RWPE1 (cell line): ENCODE measurements at regions not wholly inside any gene's neighbourhood (a gene's known extent, or its start where the extent isn't known, plus 50 kb on each side); places are given as distances from the start of the nearest gene placed in this dataset.

Experiments used
- CTCF ChIA-PET: fragments of 350-600 bp; sonication (Branson Sonifier 250); formaldehyde crosslinking; extraction: SDS; loops from one replicate; lab custom pipeline; 2021; lab: Yijun Ruan, JAX
- POLR2A ChIA-PET: fragments of 400-600 bp; formaldehyde crosslinking; extraction: SDS; loops from one replicate; lab custom pipeline; 2020; ENCODE audit warnings: antibody characterized with exemption; ENCODE audit not compliant: low non-redundant PET; lab: Yijun Ruan, JAX
- DNase-seq: peaks from one replicate; pipeline ENCODE4 v3.0.0; 2012; ENCODE audit warnings: low spot score
- H3K27ac ChIP-seq: fragments of 450-650 bp; 2 replicates; pipeline ENCODE4 v1.5.1; 2017
- CTCF ChIP-seq: fragments of 450-650 bp; conservative IDR thresholded peaks from 2 replicates; pipeline ENCODE4 v1.5.1; 2017; ENCODE audit warnings: low read depth, mild to moderate bottlenecking

- DNase-seq: no peak
- H3K27ac ChIP-seq: no peak overlapping the region
- no peak for TF ChIP-seq CTCF
- CTCF ChIA-PET: no interaction called here
- POLR2A ChIA-PET: no interaction called here
These were observed 447.7 kb downstream of the STIM2 start for GRCh38 chr4:27308379-27308778.

- no peak overlapping the region for H3K27ac ChIP-seq
- ChIA-PET POLR2A (no interaction called here), CTCF (no interaction called here)
- DNase-seq: no peak
- no peak for TF ChIP-seq CTCF
These were observed 455.0 kb downstream of the STIM2 start for GRCh38 chr4:27315625-27316024.

- DNase-seq: no peak
- POLR2A ChIA-PET: no interaction called here
- H3K27ac ChIP-seq: no peak overlapping the region
- CTCF ChIA-PET: no interaction called here
- no peak for TF ChIP-seq CTCF
These were observed 455.5 kb downstream of the STIM2 start for GRCh38 chr4:27316176-27316575.

GRCh38 chr4:27318740-27319139 is 458.1 kb downstream of the STIM2 start:
- no peak overlapping the region for H3K27ac ChIP-seq
- ChIA-PET POLR2A (no interaction called here), CTCF (interaction anchor here (0.5 kb wide), 1 partner anchor 42 kb away, joined by 3 read pairs; no protein-coding TSS in a partner anchor)
- peak; percentile 14 for DNase-seq
- no peak for TF ChIP-seq CTCF

- CTCF ChIA-PET: no interaction called here
- H3K27ac ChIP-seq: no peak overlapping the region
- no peak for DNase-seq
- no peak for TF ChIP-seq CTCF
- POLR2A ChIA-PET: no interaction called here
These were observed 466.4 kb downstream of the STIM2 start for GRCh38 chr4:27326991-27327390.

GRCh38 chr4:27327421-27328181 is 467.0 kb downstream of the STIM2 start:
- DNase-seq: no peak
- TF ChIP-seq CTCF: no peak
- ChIA-PET CTCF (no interaction called here), POLR2A (no interaction called here)
- H3K27ac ChIP-seq: no peak overlapping the region
